K562 (cell line): ENCODE measurements at regions not wholly inside any gene's neighbourhood (a gene's known extent, or its start where the extent isn't known, plus 50 kb on each side); places are given as distances from the start of the nearest gene placed in this dataset.

Source experiments
- CHD1 ChIP-seq: fragments of 200-600 bp; sonication (generic); IDR thresholded peaks from one replicate; pipeline ENCODE4 v1.6.1; 2012; ENCODE audit warnings: mild to moderate bottlenecking, moderate library complexity, low read length, inconsistent platforms
- E2F3 ChIP-seq: fragments of 250-450 bp; sonication (Bioruptor Pico); IDR thresholded peaks from 2 replicates; pipeline ENCODE4 v1.4.0; 2020; ENCODE audit warnings: mild to moderate bottlenecking
- HDAC2 ChIP-seq: fragments of 450-650 bp; IDR thresholded peaks from 2 replicates; pipeline ENCODE4 v1.6.1; 2016; ENCODE audit warnings: mild to moderate bottlenecking
- KDM1A ChIP-seq, 2 experiments: fragments of 450-650 bp; IDR thresholded peaks; 2 replicates each; pipeline ENCODE4 v1.6.1; 2016; ENCODE audit warnings: mild to moderate bottlenecking in 2 of 2
- MXI1 ChIP-seq: IDR thresholded peaks from 2 replicates; pipeline ENCODE4 v1.6.1; 2011; ENCODE audit warnings: low read depth, mild to moderate bottlenecking, improper control_type of control experiment, low read length
- PHB2 ChIP-seq: fragments of 450-650 bp; IDR thresholded peaks from 2 replicates; pipeline ENCODE4 v1.6.1; 2017; ENCODE audit warnings: low read depth
- POLR2A ChIP-seq: fragments of 450-650 bp; conservative IDR thresholded peaks from 2 replicates; pipeline ENCODE4 v1.6.1; 2016
- TCF7L2 ChIP-seq: fragments of 150-350 bp; IDR thresholded peaks from 2 replicates; pipeline ENCODE4 v1.6.1; 2016; ENCODE audit warnings: low read depth, mild to moderate bottlenecking, low read length, moderate library complexity
- TEAD4 ChIP-seq, 2 experiments: sonication (generic) in 1 of 2; formaldehyde crosslinking in 1 of 2; IDR thresholded peaks; 2 replicates each; pipeline versions ENCODE4 v1.6.1 to v1.8.0; 2012 to 2022; ENCODE audit warnings: borderline replicate concordance in 1 of 2, inconsistent platforms in 1 of 2, low read length in 1 of 2, mild to moderate bottlenecking in 1 of 2, missing genetic modification reagents in 1 of 2
- USF2 ChIP-seq: sonication (generic); formaldehyde crosslinking; IDR thresholded peaks from 2 replicates; pipeline ENCODE4 v1.5.0; 2020; ENCODE audit warnings: missing genetic modification reagents
- ZNF41 ChIP-seq: fragments of 250-450 bp; sonication (Bioruptor Pico); conservative IDR thresholded peaks from 2 replicates; pipeline ENCODE4 v1.4.0; 2020; ENCODE audit warnings: mild to moderate bottlenecking
- TF ChIP-seq, protein P1 (sequence below), 3 experiments: IDR thresholded peaks in 2 of 3; conservative IDR thresholded peaks in 1 of 3; 2 replicates each; pipeline ENCODE4 v1.5.1; 2011 to 2012; ENCODE audit warnings: low read length in 3 of 3, mild to moderate bottlenecking in 3 of 3, control low read depth in 2 of 3, improper control_type of control experiment in 1 of 3, inconsistent platforms in 1 of 3, low read depth in 1 of 3, mixed read lengths in 1 of 3, moderate library complexity in 1 of 3; ENCODE audit not compliant: insufficient read depth in 2 of 3
- TF ChIP-seq, protein P2 (sequence below): sonication (generic); formaldehyde crosslinking; IDR thresholded peaks from 2 replicates; pipeline ENCODE4 v1.8.1; 2022; ENCODE audit warnings: missing genetic modification reagents
- TF ChIP-seq, protein P3 (sequence below): fragments of 250-450 bp; sonication (Bioruptor Pico); IDR thresholded peaks from 2 replicates; pipeline ENCODE4 v1.5.0; 2021

DNA sequence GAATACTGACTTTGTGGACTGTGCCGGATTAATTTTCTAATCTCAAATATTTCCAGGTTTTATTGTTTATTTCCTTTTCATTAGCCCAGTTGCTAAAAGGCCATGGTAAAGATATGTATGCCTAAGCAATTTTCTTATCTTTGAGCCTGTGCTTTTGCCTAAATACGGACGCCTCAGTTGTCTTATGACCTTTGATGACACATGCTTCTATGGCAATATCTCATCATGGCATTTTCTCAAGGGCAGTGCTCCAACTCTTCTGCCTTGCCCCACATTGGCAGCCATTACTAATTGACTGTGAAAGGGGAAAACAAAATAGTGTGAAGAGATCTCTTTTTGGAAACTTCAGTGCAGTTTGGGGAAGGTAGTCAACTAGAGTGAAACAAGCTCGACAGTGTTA is 809.6 kb upstream of the NR2F2 start:
- TF ChIP-seq CHD1 (no peak), ZNF41 (CRISPR knock-in tag) (no peak), USF2 (CRISPR knock-in tag) (no peak), POLR2A (no peak), KDM1A (IDR thresholded peaks at IDR 0.05) (no peak), TEAD4 (IDR thresholded peaks at IDR 0.05; ENCODE audit: low read length) (no peak), TEAD4 (CRISPR knock-in tag; IDR thresholded peaks at IDR 0.05; ENCODE audit: borderline replicate concordance) (no peak), E2F3 (CRISPR knock-in tag) (no peak), PHB2 (no peak), MXI1 (no peak), TCF7L2 (no peak), HDAC2 (no peak)
- TF ChIP-seq, protein P1, sequence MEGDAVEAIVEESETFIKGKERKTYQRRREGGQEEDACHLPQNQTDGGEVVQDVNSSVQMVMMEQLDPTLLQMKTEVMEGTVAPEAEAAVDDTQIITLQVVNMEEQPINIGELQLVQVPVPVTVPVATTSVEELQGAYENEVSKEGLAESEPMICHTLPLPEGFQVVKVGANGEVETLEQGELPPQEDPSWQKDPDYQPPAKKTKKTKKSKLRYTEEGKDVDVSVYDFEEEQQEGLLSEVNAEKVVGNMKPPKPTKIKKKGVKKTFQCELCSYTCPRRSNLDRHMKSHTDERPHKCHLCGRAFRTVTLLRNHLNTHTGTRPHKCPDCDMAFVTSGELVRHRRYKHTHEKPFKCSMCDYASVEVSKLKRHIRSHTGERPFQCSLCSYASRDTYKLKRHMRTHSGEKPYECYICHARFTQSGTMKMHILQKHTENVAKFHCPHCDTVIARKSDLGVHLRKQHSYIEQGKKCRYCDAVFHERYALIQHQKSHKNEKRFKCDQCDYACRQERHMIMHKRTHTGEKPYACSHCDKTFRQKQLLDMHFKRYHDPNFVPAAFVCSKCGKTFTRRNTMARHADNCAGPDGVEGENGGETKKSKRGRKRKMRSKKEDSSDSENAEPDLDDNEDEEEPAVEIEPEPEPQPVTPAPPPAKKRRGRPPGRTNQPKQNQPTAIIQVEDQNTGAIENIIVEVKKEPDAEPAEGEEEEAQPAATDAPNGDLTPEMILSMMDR (IDR thresholded peaks at IDR 0.05 in 2 of 3, conservative IDR thresholded peaks at IDR 0.05 in 1 of 3; ENCODE audit: insufficient read depth in 2 of 3, low read depth in 1 of 3, low read length in 3 of 3), result no peak
- TF ChIP-seq, protein P2, sequence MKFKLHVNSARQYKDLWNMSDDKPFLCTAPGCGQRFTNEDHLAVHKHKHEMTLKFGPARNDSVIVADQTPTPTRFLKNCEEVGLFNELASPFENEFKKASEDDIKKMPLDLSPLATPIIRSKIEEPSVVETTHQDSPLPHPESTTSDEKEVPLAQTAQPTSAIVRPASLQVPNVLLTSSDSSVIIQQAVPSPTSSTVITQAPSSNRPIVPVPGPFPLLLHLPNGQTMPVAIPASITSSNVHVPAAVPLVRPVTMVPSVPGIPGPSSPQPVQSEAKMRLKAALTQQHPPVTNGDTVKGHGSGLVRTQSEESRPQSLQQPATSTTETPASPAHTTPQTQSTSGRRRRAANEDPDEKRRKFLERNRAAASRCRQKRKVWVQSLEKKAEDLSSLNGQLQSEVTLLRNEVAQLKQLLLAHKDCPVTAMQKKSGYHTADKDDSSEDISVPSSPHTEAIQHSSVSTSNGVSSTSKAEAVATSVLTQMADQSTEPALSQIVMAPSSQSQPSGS (CRISPR knock-in tag), result no peak
- TF ChIP-seq, protein P3, sequence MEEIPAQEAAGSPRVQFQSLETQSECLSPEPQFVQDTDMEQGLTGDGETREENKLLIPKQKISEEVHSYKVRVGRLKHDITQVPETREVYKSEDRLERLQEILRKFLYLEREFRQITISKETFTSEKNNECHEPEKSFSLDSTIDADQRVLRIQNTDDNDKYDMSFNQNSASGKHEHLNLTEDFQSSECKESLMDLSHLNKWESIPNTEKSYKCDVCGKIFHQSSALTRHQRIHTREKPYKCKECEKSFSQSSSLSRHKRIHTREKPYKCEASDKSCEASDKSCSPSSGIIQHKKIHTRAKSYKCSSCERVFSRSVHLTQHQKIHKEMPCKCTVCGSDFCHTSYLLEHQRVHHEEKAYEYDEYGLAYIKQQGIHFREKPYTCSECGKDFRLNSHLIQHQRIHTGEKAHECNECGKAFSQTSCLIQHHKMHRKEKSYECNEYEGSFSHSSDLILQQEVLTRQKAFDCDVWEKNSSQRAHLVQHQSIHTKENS (CRISPR knock-in tag), result no peak
